ENCODE measurements at regions not wholly inside any gene's neighbourhood (a gene's known extent, or its start where the extent isn't known, plus 50 kb on each side); places are given as distances from the start of the nearest gene placed in this dataset.

- H2BK5ac ChIP-seq (ENCODE audit: low read depth, low read length) = no peak overlapping the region
- no peak for FAIRE-seq
- no peak for TF ChIP-seq GABPA (IDR thresholded peaks at IDR 0.05; ENCODE audit: borderline replicate concordance, insufficient read depth, low read length)
- TF ChIP-seq SP2 (IDR thresholded peaks at IDR 0.05; ENCODE audit: low read length) = no peak
- no peak for TF ChIP-seq RBBP5 (IDR thresholded peaks at IDR 0.05; ENCODE audit: borderline replicate concordance, low read depth, low read length)
- no peak for TF ChIP-seq GTF2F1 (IDR thresholded peaks at IDR 0.05; ENCODE audit: borderline replicate concordance, low read depth, low read length)
- no peak for TF ChIP-seq JUN (IDR thresholded peaks at IDR 0.05; ENCODE audit: low read depth, low read length)
- no peak for TF ChIP-seq TAF7 (optimal IDR thresholded peaks at IDR 0.05; ENCODE audit: borderline replicate concordance, low read depth, low read length)
- TF ChIP-seq TAF1 (IDR thresholded peaks at IDR 0.05; ENCODE audit: low read depth, low read length) = no peak
- no peak for TF ChIP-seq HDAC6 (IDR thresholded peaks at IDR 0.05; ENCODE audit: low read depth, low read length)
- no peak for TF ChIP-seq POLR2A (IDR thresholded peaks at IDR 0.05; ENCODE audit: control extremely low read depth in 1 of 2, low read depth in 2 of 2, low read length in 2 of 2)
- no peak for TF ChIP-seq SP1 (IDR thresholded peaks at IDR 0.05; ENCODE audit: low read depth, low read length)
- TF ChIP-seq POU5F1 (IDR thresholded peaks at IDR 0.05; ENCODE audit: low read depth, low read length) = no peak
- TF ChIP-seq BCL11A (IDR thresholded peaks at IDR 0.05; ENCODE audit: low read depth in 2 of 2, low read length in 2 of 2) = no peak
- no peak for TF ChIP-seq CEBPB (IDR thresholded peaks at IDR 0.05; ENCODE audit: low read depth, low read length)
- no peak for TF ChIP-seq TBP (IDR thresholded peaks at IDR 0.05; ENCODE audit: low read depth, low read length)
- no peak for TF ChIP-seq FOSL1 (IDR thresholded peaks at IDR 0.05; ENCODE audit: insufficient read depth, low read depth, low read length)
- no peak for TF ChIP-seq BRCA1 (IDR thresholded peaks at IDR 0.05; ENCODE audit: low read depth, low read length)
Observed at GRCh38 chr10:44313761-44314165, 71.1 kb downstream of the CXCL12 start.

More at GRCh38 chr10:44313761-44314165, 71.1 kb downstream of the CXCL12 start:
- H3K27ac ChIP-seq (ENCODE audit: low read depth, low read length) = no peak overlapping the region
- no peak overlapping the region for H2AFZ ChIP-seq (ENCODE audit: low read length)
- no peaks in the 10 kb centered on the region for H3K79me1 ChIP-seq (ENCODE audit: low read depth, low read length)
- POLR2A ChIA-PET (ENCODE audit: partially characterized antibody) = no interaction called here
- no peak overlapping the region for H4K8ac ChIP-seq (ENCODE audit: extremely low read depth, insufficient read depth, low read length)
- H2BK120ac ChIP-seq (replicated peaks; ENCODE audit: low read depth, low read length) = no peak overlapping the region
- peaks cover 0 to 25% (median 19%) of the 10 kb centered on the region in 4 experiments; a peak in 6 of 7 replicates for H3K27me3 ChIP-seq (replicated peaks in 1 of 4; ENCODE audit: control insufficient read depth in 3 of 4, extremely low read depth in 1 of 4, insufficient read depth in 3 of 4, low read length in 3 of 4)
- H3K23me2 ChIP-seq (ENCODE audit: low read depth, low read length) = peaks cover 2% of the 10 kb centered on the region; the same call in 1 of the 2 replicates
- H4K5ac ChIP-seq (ENCODE audit: insufficient read length, low read depth, low read length) = no peak overlapping the region
- H3K4me3 ChIP-seq (ENCODE audit: extremely low read depth in 1 of 4, insufficient read depth in 2 of 4, low read depth in 3 of 4, low read length in 4 of 4) = no peak overlapping the region
- H3K23ac ChIP-seq (ENCODE audit: insufficient read length) = no peak overlapping the region
- CTCF ChIA-PET (ENCODE audit: partially characterized antibody) = interaction anchor here (0.5 to 1.8 kb wide), 6 partner anchors 18 to 196 kb away, joined by 3 to 4 read pairs (median 4); no protein-coding TSS in a partner anchor
- no peaks in the 10 kb centered on the region for H3K79me2 ChIP-seq (ENCODE audit: control insufficient read depth in 1 of 2, insufficient read depth in 2 of 2, low read length in 2 of 2)
- H2AK5ac ChIP-seq (ENCODE audit: low read depth, low read length) = no peak overlapping the region
- no peak overlapping the region for H3K4ac ChIP-seq (replicated peaks; ENCODE audit: insufficient read length, low read depth, low read length)
- H3K4me1 ChIP-seq (replicated peaks in 1 of 4; ENCODE audit: control insufficient read depth in 3 of 4, insufficient read depth in 4 of 4, low read length in 3 of 4) = peaks cover 0 to 10% (median 8%) of the 10 kb centered on the region in 4 experiments; a peak in 6 of 7 replicates
- no peak overlapping the region for H4K91ac ChIP-seq (replicated peaks; ENCODE audit: insufficient read length, low read length)
- no peaks in the 10 kb centered on the region for H3K9me3 ChIP-seq (ENCODE audit: insufficient read depth in 2 of 2, low read depth in 1 of 2, low read length in 1 of 2)
- no peaks in the 10 kb centered on the region for H4K20me1 ChIP-seq (replicated peaks in 1 of 2; ENCODE audit: control insufficient read depth in 1 of 2, insufficient read depth in 2 of 2, low read length in 2 of 2)
- no peak for DNase-seq (ENCODE audit: low read depth in 1 of 2, low spot score in 2 of 2)
- 0 out of 2 replicates have a peak overlapping the region, but pooled peaks have one; percentile 0 for H2BK15ac ChIP-seq (ENCODE audit: low read length)
- no peak overlapping the region for H2BK20ac ChIP-seq (ENCODE audit: low read length)
- H3K18ac ChIP-seq (ENCODE audit: extremely low read depth, low read length) = no peak overlapping the region
- H3K9ac ChIP-seq (replicated peaks in 1 of 4; ENCODE audit: extremely low read depth in 1 of 4, low read depth in 3 of 4, low read length in 3 of 4) = no peak overlapping the region
- WGBS, 2 experiments (ENCODE audit: extremely low coverage in 1 of 2, insufficient coverage in 1 of 2, insufficient read length in 1 of 2, insufficient replicate concordance in 2 of 2, low coverage in 1 of 2, low lambda C conversion rate in 2 of 2, missing lambda C conversion rate in 1 of 2) = 94% methylated on average over 1 of the region's 1 CpG; no CpG with 5 or more reads in 1 of the 2 experiments
- no peak overlapping the region for H3K56ac ChIP-seq (replicated peaks; ENCODE audit: insufficient read length, low read depth, low read length)
- no peaks in the 10 kb centered on the region for H3K36me3 ChIP-seq (ENCODE audit: control insufficient read depth in 2 of 4, insufficient read depth in 4 of 4, low read length in 3 of 4)
- no peak overlapping the region for H3K4me2 ChIP-seq (ENCODE audit: insufficient read depth in 1 of 2, low read depth in 2 of 2, low read length in 2 of 2)
- H2BK12ac ChIP-seq (ENCODE audit: low read depth, low read length) = no peak overlapping the region
- no peak overlapping the region for H3K14ac ChIP-seq (ENCODE audit: insufficient read length)

All from H1 (cell line).